ENCODE measurements at regions not wholly inside any gene's neighbourhood (a gene's known extent, or its start where the extent isn't known, plus 50 kb on each side); places are given as distances from the start of the nearest gene placed in this dataset.

GRCh38 chr4:11070813-11071212 is 357.9 kb downstream of the HS3ST1 start:
- TF ChIP-seq CTCF (IDR thresholded peaks at IDR 0.05 in 2 of 3, conservative IDR thresholded peaks at IDR 0.05 in 1 of 3; ENCODE audit: insufficient read depth in 2 of 3, low read depth in 1 of 3, low read length in 3 of 3), result no peak
- no peak for TF ChIP-seq GABPA (tag; conservative IDR thresholded peaks at IDR 0.05; ENCODE audit: low read depth)
- TF ChIP-seq NKRF (IDR thresholded peaks at IDR 0.05; ENCODE audit: borderline replicate concordance), result no peak
- TF ChIP-seq E2F1 (CRISPR knock-in tag; IDR thresholded peaks at IDR 0.05), result no peak
- TF ChIP-seq MYBL2 (IDR thresholded peaks at IDR 0.05; ENCODE audit: low read depth), result no peak
- TF ChIP-seq MYBL2 (CRISPR knock-in tag; IDR thresholded peaks at IDR 0.05; ENCODE audit: borderline replicate concordance), result no peak
- no peak for TF ChIP-seq NFIX (CRISPR knock-in tag; IDR thresholded peaks at IDR 0.05; ENCODE audit: low read depth)
- no peak for TF ChIP-seq BCL6 (CRISPR knock-in tag; IDR thresholded peaks at IDR 0.05)
- no peak for TF ChIP-seq THRAP3 (IDR thresholded peaks at IDR 0.05; ENCODE audit: borderline replicate concordance)
- TF ChIP-seq NR0B1 (IDR thresholded peaks at IDR 0.05; ENCODE audit: partially characterized antibody), result no peak
- no peak for TF ChIP-seq RBM34 (IDR thresholded peaks at IDR 0.05; ENCODE audit: borderline replicate concordance, insufficient read depth, low read length)
- TF ChIP-seq MGA (IDR thresholded peaks at IDR 0.05), result no peak
- no peak for TF ChIP-seq CHCHD3 (CRISPR knock-in tag; IDR thresholded peaks at IDR 0.05)
- no peak for TF ChIP-seq SNIP1 (IDR thresholded peaks at IDR 0.05; ENCODE audit: low read depth)
- TF ChIP-seq MAX (CRISPR knock-in tag; IDR thresholded peaks at IDR 0.05), result no peak
